ENCODE measurements at regions not wholly inside any gene's neighbourhood (a gene's known extent, or its start where the extent isn't known, plus 50 kb on each side); places are given as distances from the start of the nearest gene placed in this dataset.

DNA sequence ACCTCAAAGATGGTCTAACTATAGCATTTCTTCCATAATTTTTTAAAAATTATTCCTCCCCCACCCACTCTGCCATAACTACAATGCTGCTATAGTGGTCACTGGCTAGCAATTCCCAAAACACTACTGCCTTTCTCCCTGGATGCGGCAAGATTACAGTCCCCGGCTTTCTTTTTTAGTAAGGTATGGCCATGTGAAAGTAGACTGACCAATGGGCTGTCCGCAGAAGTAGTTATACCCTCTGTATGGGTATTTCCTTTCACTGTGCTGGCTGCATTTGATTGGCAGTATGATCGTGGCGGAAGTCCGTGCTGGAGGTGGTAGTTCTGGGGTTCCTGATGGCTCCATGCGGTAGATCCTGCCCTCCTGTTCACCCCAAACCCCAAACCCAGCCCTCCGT lies 166.0 kb downstream of the FBXO8 start:
- TF ChIP-seq, protein P1, sequence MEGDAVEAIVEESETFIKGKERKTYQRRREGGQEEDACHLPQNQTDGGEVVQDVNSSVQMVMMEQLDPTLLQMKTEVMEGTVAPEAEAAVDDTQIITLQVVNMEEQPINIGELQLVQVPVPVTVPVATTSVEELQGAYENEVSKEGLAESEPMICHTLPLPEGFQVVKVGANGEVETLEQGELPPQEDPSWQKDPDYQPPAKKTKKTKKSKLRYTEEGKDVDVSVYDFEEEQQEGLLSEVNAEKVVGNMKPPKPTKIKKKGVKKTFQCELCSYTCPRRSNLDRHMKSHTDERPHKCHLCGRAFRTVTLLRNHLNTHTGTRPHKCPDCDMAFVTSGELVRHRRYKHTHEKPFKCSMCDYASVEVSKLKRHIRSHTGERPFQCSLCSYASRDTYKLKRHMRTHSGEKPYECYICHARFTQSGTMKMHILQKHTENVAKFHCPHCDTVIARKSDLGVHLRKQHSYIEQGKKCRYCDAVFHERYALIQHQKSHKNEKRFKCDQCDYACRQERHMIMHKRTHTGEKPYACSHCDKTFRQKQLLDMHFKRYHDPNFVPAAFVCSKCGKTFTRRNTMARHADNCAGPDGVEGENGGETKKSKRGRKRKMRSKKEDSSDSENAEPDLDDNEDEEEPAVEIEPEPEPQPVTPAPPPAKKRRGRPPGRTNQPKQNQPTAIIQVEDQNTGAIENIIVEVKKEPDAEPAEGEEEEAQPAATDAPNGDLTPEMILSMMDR (IDR thresholded peaks at IDR 0.05) = no peak
- TF ChIP-seq POLR2A (IDR thresholded peaks at IDR 0.05) = no peak
